HepG2 (cell line): ENCODE measurements at regions not wholly inside any gene's neighbourhood (a gene's known extent, or its start where the extent isn't known, plus 50 kb on each side); places are given as distances from the start of the nearest gene placed in this dataset.

Experiments
- ATAC-seq: fragments of 200-7000 bp; cut with Tn5 transposase; 3 replicates; pipeline ENCODE4 v1.9.1; 2020; ENCODE audit warnings: mild to moderate bottlenecking, moderate library complexity
- BruUV-seq: library from RNA; stranded (reverse); fragments of 400-500 nt; replicated peaks from 2 replicates; lab custom pipeline; 2021; lab: Mats Ljungman, UMichigan
- CTCF ChIA-PET: fragments of 300-600 bp; formaldehyde crosslinking; extraction: SDS; loops from one replicate; lab custom pipeline; 2021; ENCODE audit warnings: low total read pairs, inconsistent platforms, low intra/inter-chr PET ratio; lab: Yijun Ruan, JAX
- POLR2A ChIA-PET: fragments of 350-600 bp; sonication (Branson Sonifier 250); formaldehyde crosslinking; loops from one replicate; lab custom pipeline; 2020; ENCODE audit warnings: antibody characterized with exemption, inconsistent platforms; lab: Yijun Ruan, JAX
- DNase-seq: peaks from one replicate; pipeline ENCODE4 v3.0.0-alpha.2; 2015; ENCODE audit warnings: low spot score
- FAIRE-seq: peaks from 3 replicates; lab custom pipeline; 2011; peaks lifted over from hg19 to GRCh38; lab: Jason Lieb, UNC
- H2AFZ ChIP-seq: one replicate; pipeline ENCODE4 v1.6.1; 2011; ENCODE audit warnings: low read length, inconsistent platforms
- H3K27ac ChIP-seq: fragments of 300-600 bp; 3 replicates; pipeline ENCODE4 v1.8.0; 2011; ENCODE audit warnings: mixed run types, mild to moderate bottlenecking, mixed read lengths, low read length, inconsistent platforms; ENCODE audit not compliant: insufficient read depth; ENCODE audit errors: extremely low read length
- H3K27me3 ChIP-seq, 2 experiments: fragments of 200-600 bp in 1 of 2; 2 replicates in 1 of 2; 3 replicates in 1 of 2; pipeline versions ENCODE4 v1.6.0 to v1.8.0; 2011; ENCODE audit warnings: low read length in 2 of 2, mild to moderate bottlenecking in 2 of 2, moderate library complexity in 2 of 2, inconsistent platforms in 1 of 2; ENCODE audit not compliant: insufficient read depth in 2 of 2, control insufficient read depth in 1 of 2
- H3K36me3 ChIP-seq, 2 experiments: fragments of 200-600 bp in 1 of 2; replicated peaks in 1 of 2; 2 replicates in 1 of 2; 3 replicates in 1 of 2; pipeline versions ENCODE4 v1.5.1 to v1.8.0; 2011; ENCODE audit warnings: low read length in 2 of 2, inconsistent platforms in 1 of 2; ENCODE audit not compliant: insufficient read depth in 2 of 2, control insufficient read depth in 1 of 2
- H3K4me1 ChIP-seq: 2 replicates; pipeline ENCODE4 v1.5.1; 2012; ENCODE audit warnings: low read length, inconsistent platforms; ENCODE audit not compliant: insufficient read depth
- H3K4me2 ChIP-seq: 2 replicates; pipeline ENCODE4 v1.6.0; 2011; ENCODE audit warnings: low read depth, low read length, inconsistent platforms
- H3K4me3 ChIP-seq, 3 experiments: fragments of 200-600 bp in 1 of 3; sonication (generic), shearing (Covaris generic) in 1 of 3; replicated peaks in 1 of 3; 2 replicates each; pipeline ENCODE4 v1.5.1; 2011 to 2016; ENCODE audit warnings: low read length in 3 of 3, inconsistent platforms in 2 of 3, low read depth in 2 of 3, mild to moderate bottlenecking in 2 of 3, control low read depth in 1 of 3, mixed read lengths in 1 of 3; ENCODE audit not compliant: insufficient read depth in 1 of 3
- H3K79me2 ChIP-seq: one replicate; pipeline ENCODE4 v1.6.1; 2011; ENCODE audit warnings: low read length, inconsistent platforms; ENCODE audit not compliant: insufficient read depth
- H3K9ac ChIP-seq: 2 replicates; pipeline ENCODE4 v1.6.0; 2011; ENCODE audit warnings: mild to moderate bottlenecking, low read depth, low read length, inconsistent platforms; ENCODE audit not compliant: insufficient read depth
- H3K9me3 ChIP-seq: 2 replicates; pipeline ENCODE4 v1.5.1; 2012; ENCODE audit warnings: mild to moderate bottlenecking, low read length
- H4K20me1 ChIP-seq: 2 replicates; pipeline ENCODE4 v1.6.0; 2011; ENCODE audit warnings: inconsistent platforms, mild to moderate bottlenecking, low read length, moderate library complexity; ENCODE audit not compliant: insufficient read depth
- ELF1 ChIP-seq: sonication (generic); formaldehyde crosslinking; IDR thresholded peaks from 2 replicates; pipeline ENCODE4 v1.4.0; 2020; ENCODE audit warnings: missing genetic modification reagents
- HDAC1 ChIP-seq: sonication (generic); formaldehyde crosslinking; IDR thresholded peaks from 2 replicates; pipeline ENCODE4 v1.5.1; 2020; ENCODE audit warnings: mild to moderate bottlenecking, missing genetic modification reagents
- ZFYVE20 ChIP-seq: sonication (generic); formaldehyde crosslinking; IDR thresholded peaks from 2 replicates; pipeline ENCODE4 v1.8.0; 2023; ENCODE audit warnings: low read depth, mild to moderate bottlenecking, moderate library complexity, missing genetic modification reagents, borderline replicate concordance
- ZNF350 ChIP-seq: sonication (generic); formaldehyde crosslinking; IDR thresholded peaks from 2 replicates; pipeline ENCODE4 v1.4.0; 2020; ENCODE audit warnings: mild to moderate bottlenecking, low read depth, missing genetic modification reagents, borderline replicate concordance
- ZSCAN21 ChIP-seq: sonication (generic); formaldehyde crosslinking; IDR thresholded peaks from 2 replicates; pipeline ENCODE4 v1.8.0; 2022; ENCODE audit warnings: mild to moderate bottlenecking, missing genetic modification reagents, moderate library complexity, borderline replicate concordance
- WGBS: methylation state at CpG from one replicate; pipeline ENCODE4 v1.1.6; 2017; ENCODE audit warnings: low lambda C conversion rate; 5-methylcytosine and 5-hydroxymethylcytosine counted together
- in situ Hi-C: cut with HindIII; loops from 2 replicates; pipeline ENCODE4 v1.10.0; 2017; ENCODE audit warnings: low pct_unique_long_range_greater_than_20kb; ENCODE audit not compliant: extremely low pct_ligation_motif_present
- intact Hi-C: fragments of 100-400 bp; cut with micrococcal nuclease; formaldehyde crosslinking; loops from one replicate; pipeline ENCODE4 v1.10.0; 2022; ENCODE audit not compliant: unreplicated experiment
- TF ChIP-seq, protein P1 (sequence below): sonication (generic); formaldehyde crosslinking; IDR thresholded peaks from 2 replicates; pipeline ENCODE4 v1.4.0; 2020; ENCODE audit warnings: mild to moderate bottlenecking, missing genetic modification reagents
- TF ChIP-seq, protein P2 (sequence below): sonication (generic); formaldehyde crosslinking; IDR thresholded peaks from 2 replicates; pipeline ENCODE4 v1.9.0; 2021; ENCODE audit warnings: missing genetic modification reagents, mild to moderate bottlenecking, borderline replicate concordance
- TF ChIP-seq, protein P3 (sequence below): sonication (generic); formaldehyde crosslinking; IDR thresholded peaks from 2 replicates; pipeline ENCODE4 v1.4.0; 2020; ENCODE audit warnings: mild to moderate bottlenecking, missing genetic modification reagents, borderline replicate concordance

DNA sequence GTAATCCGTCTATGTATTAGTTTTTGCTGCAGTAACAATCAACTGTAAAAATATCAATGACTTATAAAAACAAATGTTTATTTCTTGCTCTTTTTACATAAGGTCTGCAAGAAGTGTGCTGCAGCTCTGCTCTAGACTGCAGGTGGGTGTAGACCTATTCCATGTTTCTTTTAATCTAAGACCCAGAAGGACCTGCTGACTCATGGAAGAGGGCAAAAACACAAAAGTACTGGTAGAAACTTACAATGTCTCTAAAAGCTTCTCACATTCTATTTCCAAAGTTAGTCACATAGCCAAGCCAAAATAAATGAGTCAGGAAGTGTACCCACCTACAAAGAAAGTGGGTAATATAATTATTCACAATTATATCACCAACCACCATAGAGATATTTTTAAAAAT, 435.9 kb upstream of the FAT3 start:
- TF ChIP-seq ELF1 (CRISPR knock-in tag) = no peak
- no peak for TF ChIP-seq ZFYVE20 (CRISPR knock-in tag)
- TF ChIP-seq, protein P1, sequence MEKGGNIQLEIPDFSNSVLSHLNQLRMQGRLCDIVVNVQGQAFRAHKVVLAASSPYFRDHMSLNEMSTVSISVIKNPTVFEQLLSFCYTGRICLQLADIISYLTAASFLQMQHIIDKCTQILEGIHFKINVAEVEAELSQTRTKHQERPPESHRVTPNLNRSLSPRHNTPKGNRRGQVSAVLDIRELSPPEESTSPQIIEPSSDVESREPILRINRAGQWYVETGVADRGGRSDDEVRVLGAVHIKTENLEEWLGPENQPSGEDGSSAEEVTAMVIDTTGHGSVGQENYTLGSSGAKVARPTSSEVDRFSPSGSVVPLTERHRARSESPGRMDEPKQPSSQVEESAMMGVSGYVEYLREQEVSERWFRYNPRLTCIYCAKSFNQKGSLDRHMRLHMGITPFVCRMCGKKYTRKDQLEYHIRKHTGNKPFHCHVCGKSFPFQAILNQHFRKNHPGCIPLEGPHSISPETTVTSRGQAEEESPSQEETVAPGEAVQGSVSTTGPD (CRISPR knock-in tag) = no peak
- TF ChIP-seq ZSCAN21 (CRISPR knock-in tag) = no peak
- no peak for TF ChIP-seq HDAC1 (CRISPR knock-in tag)
- TF ChIP-seq, protein P2, sequence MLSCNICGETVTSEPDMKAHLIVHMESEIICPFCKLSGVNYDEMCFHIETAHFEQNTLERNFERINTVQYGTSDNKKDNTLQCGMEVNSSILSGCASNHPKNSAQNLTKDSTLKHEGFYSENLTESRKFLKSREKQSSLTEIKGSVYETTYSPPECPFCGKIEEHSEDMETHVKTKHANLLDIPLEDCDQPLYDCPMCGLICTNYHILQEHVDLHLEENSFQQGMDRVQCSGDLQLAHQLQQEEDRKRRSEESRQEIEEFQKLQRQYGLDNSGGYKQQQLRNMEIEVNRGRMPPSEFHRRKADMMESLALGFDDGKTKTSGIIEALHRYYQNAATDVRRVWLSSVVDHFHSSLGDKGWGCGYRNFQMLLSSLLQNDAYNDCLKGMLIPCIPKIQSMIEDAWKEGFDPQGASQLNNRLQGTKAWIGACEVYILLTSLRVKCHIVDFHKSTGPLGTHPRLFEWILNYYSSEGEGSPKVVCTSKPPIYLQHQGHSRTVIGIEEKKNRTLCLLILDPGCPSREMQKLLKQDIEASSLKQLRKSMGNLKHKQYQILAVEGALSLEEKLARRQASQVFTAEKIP (CRISPR knock-in tag) = no peak
- TF ChIP-seq, protein P3, sequence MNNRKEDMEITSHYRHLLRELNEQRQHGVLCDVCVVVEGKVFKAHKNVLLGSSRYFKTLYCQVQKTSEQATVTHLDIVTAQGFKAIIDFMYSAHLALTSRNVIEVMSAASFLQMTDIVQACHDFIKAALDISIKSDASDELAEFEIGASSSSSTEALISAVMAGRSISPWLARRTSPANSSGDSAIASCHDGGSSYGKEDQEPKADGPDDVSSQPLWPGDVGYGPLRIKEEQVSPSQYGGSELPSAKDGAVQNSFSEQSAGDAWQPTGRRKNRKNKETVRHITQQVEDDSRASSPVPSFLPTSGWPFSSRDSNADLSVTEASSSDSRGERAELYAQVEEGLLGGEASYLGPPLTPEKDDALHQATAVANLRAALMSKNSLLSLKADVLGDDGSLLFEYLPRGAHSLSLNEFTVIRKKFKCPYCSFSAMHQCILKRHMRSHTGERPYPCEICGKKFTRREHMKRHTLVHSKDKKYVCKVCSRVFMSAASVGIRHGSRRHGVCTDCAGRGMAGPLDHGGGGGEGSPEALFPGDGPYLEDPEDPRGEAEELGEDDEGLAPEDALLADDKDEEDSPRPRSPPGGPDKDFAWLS (CRISPR knock-in tag) = no peak
- no peak for TF ChIP-seq ZNF350 (CRISPR knock-in tag)
- Histone ChIP-seq H3K36me3 (no peaks in the 10 kb centered on the region), H3K9me3 (peaks cover 43% of the 10 kb centered on the region), H3K27ac (no peak overlapping the region), H3K79me2 (no peaks in the 10 kb centered on the region), H3K4me1 (no peaks in the 10 kb centered on the region), H3K4me3 (no peak overlapping the region), H4K20me1 (no peaks in the 10 kb centered on the region), H3K27me3 (no peaks in the 10 kb centered on the region), H3K4me2 (no peak overlapping the region), H2AFZ (no peak overlapping the region), H3K9ac (no peak overlapping the region)
- in situ Hi-C loops = no loop called here
- 9% methylated on average over 1 of the region's 1 CpG for WGBS
- ChIA-PET POLR2A (no interaction called here), CTCF (no interaction called here)
- no TSS peak for BruUV-seq
- ATAC-seq (no peak), DNase-seq (no peak), FAIRE-seq (no peak)
- intact Hi-C loops = no loop called here
